ENCODE measurements at regions not wholly inside any gene's neighbourhood (a gene's known extent, or its start where the extent isn't known, plus 50 kb on each side); places are given as distances from the start of the nearest gene placed in this dataset.

DNA sequence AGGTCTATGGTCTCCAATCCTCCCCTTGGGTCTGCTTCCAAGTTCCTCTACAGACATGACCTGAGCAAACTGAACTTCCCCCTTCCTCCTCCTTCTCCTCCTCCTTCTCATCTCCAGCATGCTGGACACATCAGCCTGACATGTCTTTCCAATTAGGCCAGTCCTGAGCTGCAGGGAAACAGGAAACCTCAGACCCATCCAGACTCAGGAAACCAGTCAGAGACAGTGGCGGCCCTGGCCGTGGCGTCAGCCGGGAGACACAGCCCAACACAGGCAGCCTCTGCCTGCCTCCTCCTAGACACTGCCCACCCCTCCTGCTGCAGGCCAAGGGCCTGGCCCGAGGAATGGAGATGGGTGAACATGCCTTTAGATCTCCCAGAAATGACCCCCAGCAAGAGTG is 468.8 kb downstream of the BCL11B start:
- no peaks in the 10 kb centered on the region for H3K9me2 ChIP-seq
- DNase-seq, result no peak
- H3K79me2 ChIP-seq (ENCODE audit: insufficient read depth), result no peaks in the 10 kb centered on the region
- H3K36me3 ChIP-seq (replicated peaks in 1 of 2; ENCODE audit: control insufficient read depth in 1 of 2, insufficient read depth in 2 of 2, low read length in 1 of 2), result no peaks in the 10 kb centered on the region
- CTCF ChIA-PET, result no interaction called here
- no peak overlapping the region for H2AFZ ChIP-seq (ENCODE audit: low read depth)
- no peaks in the 10 kb centered on the region for H4K20me1 ChIP-seq (ENCODE audit: insufficient read depth)
- POLR2A ChIA-PET, result no interaction called here
- TF ChIP-seq, protein P1, sequence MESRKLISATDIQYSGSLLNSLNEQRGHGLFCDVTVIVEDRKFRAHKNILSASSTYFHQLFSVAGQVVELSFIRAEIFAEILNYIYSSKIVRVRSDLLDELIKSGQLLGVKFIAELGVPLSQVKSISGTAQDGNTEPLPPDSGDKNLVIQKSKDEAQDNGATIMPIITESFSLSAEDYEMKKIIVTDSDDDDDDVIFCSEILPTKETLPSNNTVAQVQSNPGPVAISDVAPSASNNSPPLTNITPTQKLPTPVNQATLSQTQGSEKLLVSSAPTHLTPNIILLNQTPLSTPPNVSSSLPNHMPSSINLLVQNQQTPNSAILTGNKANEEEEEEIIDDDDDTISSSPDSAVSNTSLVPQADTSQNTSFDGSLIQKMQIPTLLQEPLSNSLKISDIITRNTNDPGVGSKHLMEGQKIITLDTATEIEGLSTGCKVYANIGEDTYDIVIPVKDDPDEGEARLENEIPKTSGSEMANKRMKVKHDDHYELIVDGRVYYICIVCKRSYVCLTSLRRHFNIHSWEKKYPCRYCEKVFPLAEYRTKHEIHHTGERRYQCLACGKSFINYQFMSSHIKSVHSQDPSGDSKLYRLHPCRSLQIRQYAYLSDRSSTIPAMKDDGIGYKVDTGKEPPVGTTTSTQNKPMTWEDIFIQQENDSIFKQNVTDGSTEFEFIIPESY (IDR thresholded peaks at IDR 0.05; ENCODE audit: borderline replicate concordance, low read depth), result no peak
- TF ChIP-seq YY1 (IDR thresholded peaks at IDR 0.05; ENCODE audit: low read depth) (no peak), TEAD4 (IDR thresholded peaks at IDR 0.05; ENCODE audit: borderline replicate concordance, insufficient read depth) (no peak), GABPA (IDR thresholded peaks at IDR 0.05; ENCODE audit: low read depth) (no peak), PBX3 (IDR thresholded peaks at IDR 0.05) (no peak), TAF1 (IDR thresholded peaks at IDR 0.05; ENCODE audit: borderline replicate concordance, low read depth, low read length) (no peak), ELF1 (IDR thresholded peaks at IDR 0.05) (no peak), FOXM1 (IDR thresholded peaks at IDR 0.05; ENCODE audit: low read depth) (no peak), EZH2phosphoT487 (IDR thresholded peaks at IDR 0.05; ENCODE audit: borderline replicate concordance, low read depth) (no peak), MXI1 (IDR thresholded peaks at IDR 0.05; ENCODE audit: low read depth, low read length) (no peak), TCF12 (IDR thresholded peaks at IDR 0.05) (no peak), SMC3 (IDR thresholded peaks at IDR 0.05; ENCODE audit: low read depth, low read length) (no peak), JUND (IDR thresholded peaks at IDR 0.05) (no peak)
- TF ChIP-seq, protein P2, sequence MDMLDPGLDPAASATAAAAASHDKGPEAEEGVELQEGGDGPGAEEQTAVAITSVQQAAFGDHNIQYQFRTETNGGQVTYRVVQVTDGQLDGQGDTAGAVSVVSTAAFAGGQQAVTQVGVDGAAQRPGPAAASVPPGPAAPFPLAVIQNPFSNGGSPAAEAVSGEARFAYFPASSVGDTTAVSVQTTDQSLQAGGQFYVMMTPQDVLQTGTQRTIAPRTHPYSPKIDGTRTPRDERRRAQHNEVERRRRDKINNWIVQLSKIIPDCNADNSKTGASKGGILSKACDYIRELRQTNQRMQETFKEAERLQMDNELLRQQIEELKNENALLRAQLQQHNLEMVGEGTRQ (IDR thresholded peaks at IDR 0.05; ENCODE audit: borderline replicate concordance, low read depth, low read length), result no peak
- TF ChIP-seq, protein P3, sequence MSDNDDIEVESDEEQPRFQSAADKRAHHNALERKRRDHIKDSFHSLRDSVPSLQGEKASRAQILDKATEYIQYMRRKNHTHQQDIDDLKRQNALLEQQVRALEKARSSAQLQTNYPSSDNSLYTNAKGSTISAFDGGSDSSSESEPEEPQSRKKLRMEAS (IDR thresholded peaks at IDR 0.05; ENCODE audit: low read depth), result no peak
- TF ChIP-seq, protein P4, sequence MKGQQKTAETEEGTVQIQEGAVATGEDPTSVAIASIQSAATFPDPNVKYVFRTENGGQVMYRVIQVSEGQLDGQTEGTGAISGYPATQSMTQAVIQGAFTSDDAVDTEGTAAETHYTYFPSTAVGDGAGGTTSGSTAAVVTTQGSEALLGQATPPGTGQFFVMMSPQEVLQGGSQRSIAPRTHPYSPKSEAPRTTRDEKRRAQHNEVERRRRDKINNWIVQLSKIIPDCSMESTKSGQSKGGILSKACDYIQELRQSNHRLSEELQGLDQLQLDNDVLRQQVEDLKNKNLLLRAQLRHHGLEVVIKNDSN (IDR thresholded peaks at IDR 0.05; ENCODE audit: borderline replicate concordance, low read depth), result no peak
- TF ChIP-seq, protein P5, sequence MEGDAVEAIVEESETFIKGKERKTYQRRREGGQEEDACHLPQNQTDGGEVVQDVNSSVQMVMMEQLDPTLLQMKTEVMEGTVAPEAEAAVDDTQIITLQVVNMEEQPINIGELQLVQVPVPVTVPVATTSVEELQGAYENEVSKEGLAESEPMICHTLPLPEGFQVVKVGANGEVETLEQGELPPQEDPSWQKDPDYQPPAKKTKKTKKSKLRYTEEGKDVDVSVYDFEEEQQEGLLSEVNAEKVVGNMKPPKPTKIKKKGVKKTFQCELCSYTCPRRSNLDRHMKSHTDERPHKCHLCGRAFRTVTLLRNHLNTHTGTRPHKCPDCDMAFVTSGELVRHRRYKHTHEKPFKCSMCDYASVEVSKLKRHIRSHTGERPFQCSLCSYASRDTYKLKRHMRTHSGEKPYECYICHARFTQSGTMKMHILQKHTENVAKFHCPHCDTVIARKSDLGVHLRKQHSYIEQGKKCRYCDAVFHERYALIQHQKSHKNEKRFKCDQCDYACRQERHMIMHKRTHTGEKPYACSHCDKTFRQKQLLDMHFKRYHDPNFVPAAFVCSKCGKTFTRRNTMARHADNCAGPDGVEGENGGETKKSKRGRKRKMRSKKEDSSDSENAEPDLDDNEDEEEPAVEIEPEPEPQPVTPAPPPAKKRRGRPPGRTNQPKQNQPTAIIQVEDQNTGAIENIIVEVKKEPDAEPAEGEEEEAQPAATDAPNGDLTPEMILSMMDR (IDR thresholded peaks at IDR 0.05), result no peak
- TF ChIP-seq, protein P6, sequence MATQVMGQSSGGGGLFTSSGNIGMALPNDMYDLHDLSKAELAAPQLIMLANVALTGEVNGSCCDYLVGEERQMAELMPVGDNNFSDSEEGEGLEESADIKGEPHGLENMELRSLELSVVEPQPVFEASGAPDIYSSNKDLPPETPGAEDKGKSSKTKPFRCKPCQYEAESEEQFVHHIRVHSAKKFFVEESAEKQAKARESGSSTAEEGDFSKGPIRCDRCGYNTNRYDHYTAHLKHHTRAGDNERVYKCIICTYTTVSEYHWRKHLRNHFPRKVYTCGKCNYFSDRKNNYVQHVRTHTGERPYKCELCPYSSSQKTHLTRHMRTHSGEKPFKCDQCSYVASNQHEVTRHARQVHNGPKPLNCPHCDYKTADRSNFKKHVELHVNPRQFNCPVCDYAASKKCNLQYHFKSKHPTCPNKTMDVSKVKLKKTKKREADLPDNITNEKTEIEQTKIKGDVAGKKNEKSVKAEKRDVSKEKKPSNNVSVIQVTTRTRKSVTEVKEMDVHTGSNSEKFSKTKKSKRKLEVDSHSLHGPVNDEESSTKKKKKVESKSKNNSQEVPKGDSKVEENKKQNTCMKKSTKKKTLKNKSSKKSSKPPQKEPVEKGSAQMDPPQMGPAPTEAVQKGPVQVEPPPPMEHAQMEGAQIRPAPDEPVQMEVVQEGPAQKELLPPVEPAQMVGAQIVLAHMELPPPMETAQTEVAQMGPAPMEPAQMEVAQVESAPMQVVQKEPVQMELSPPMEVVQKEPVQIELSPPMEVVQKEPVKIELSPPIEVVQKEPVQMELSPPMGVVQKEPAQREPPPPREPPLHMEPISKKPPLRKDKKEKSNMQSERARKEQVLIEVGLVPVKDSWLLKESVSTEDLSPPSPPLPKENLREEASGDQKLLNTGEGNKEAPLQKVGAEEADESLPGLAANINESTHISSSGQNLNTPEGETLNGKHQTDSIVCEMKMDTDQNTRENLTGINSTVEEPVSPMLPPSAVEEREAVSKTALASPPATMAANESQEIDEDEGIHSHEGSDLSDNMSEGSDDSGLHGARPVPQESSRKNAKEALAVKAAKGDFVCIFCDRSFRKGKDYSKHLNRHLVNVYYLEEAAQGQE (IDR thresholded peaks at IDR 0.05; ENCODE audit: low read depth, low read length), result no peak
- H3K4me1 ChIP-seq (ENCODE audit: control insufficient read depth in 1 of 2, insufficient read depth in 2 of 2, low read depth in 1 of 2, low read length in 1 of 2), result no peaks in the 10 kb centered on the region
- no peak overlapping the region for H3K4me2 ChIP-seq
- WGBS (ENCODE audit: low lambda C conversion rate), result 7% methylated on average over 5 of the region's 5 CpGs
- H3K27ac ChIP-seq (ENCODE audit: low read depth in 2 of 2, low read length in 1 of 2), result no peak overlapping the region
- no peaks in the 10 kb centered on the region for H3K27me3 ChIP-seq (ENCODE audit: insufficient read depth)
- no peak overlapping the region for H3K4me3 ChIP-seq (ENCODE audit: low read depth in 2 of 2, low read length in 1 of 2)
- H3K9ac ChIP-seq, result no peak overlapping the region
- H3F3A ChIP-seq (replicated peaks; ENCODE audit: insufficient read depth), result no peaks in the 10 kb centered on the region
- H3K9me3 ChIP-seq, result no peaks in the 10 kb centered on the region

All from SK-N-SH (cell line).